Esophagus (tissue), 2 donors: ENCODE measurements at regions not wholly inside any gene's neighbourhood (a gene's known extent, or its start where the extent isn't known, plus 50 kb on each side); places are given as distances from the start of the nearest gene placed in this dataset.

Experiments used
- H3K27ac ChIP-seq, 2 donors: one replicate each; pipeline ENCODE4 v1.5.1; 2013; ENCODE audit warnings: low read depth in 2 of 2, mild to moderate bottlenecking in 2 of 2, inconsistent platforms in 1 of 2, low read length in 1 of 2, moderate library complexity in 1 of 2
- H3K27me3 ChIP-seq, 2 donors: one replicate each; pipeline ENCODE4 v1.6.1; 2013; ENCODE audit warnings: low read length in 2 of 2, control low read depth in 1 of 2, mild to moderate bottlenecking in 1 of 2; ENCODE audit not compliant: insufficient read depth in 2 of 2, control insufficient read depth in 1 of 2
- H3K36me3 ChIP-seq, 2 donors: one replicate each; pipeline ENCODE4 v1.6.1; 2013; ENCODE audit warnings: low read length in 1 of 2; ENCODE audit not compliant: control insufficient read depth in 2 of 2, insufficient read depth in 2 of 2
- H3K4me1 ChIP-seq, 2 donors: one replicate each; pipeline ENCODE4 v1.6.1; 2013; ENCODE audit warnings: low read length in 1 of 2; ENCODE audit not compliant: control insufficient read depth in 2 of 2, insufficient read depth in 2 of 2
- H3K4me3 ChIP-seq, 2 donors: one replicate each; pipeline ENCODE4 v1.5.1; 2013; ENCODE audit warnings: low read length in 2 of 2, mild to moderate bottlenecking in 2 of 2, low read depth in 1 of 2, moderate library complexity in 1 of 2
- H3K9me3 ChIP-seq, 2 donors: one replicate each; pipeline ENCODE4 v1.6.1; 2013; ENCODE audit warnings: mild to moderate bottlenecking in 2 of 2, low read depth in 1 of 2, low read length in 1 of 2, moderate library complexity in 1 of 2; ENCODE audit not compliant: control insufficient read depth in 2 of 2, insufficient read depth in 1 of 2
- WGBS, 2 donors: extraction: QIAGEN DNeasy Blood & Tissue Kit; methylation state at CpG; one replicate each; pipeline ENCODE4 v1.1.7; 2013; 5-methylcytosine and 5-hydroxymethylcytosine counted together
- donor health status: healthy with polysubstance abuse.
- donor health status: Bipolar disorder and iron deficiency.

DNA sequence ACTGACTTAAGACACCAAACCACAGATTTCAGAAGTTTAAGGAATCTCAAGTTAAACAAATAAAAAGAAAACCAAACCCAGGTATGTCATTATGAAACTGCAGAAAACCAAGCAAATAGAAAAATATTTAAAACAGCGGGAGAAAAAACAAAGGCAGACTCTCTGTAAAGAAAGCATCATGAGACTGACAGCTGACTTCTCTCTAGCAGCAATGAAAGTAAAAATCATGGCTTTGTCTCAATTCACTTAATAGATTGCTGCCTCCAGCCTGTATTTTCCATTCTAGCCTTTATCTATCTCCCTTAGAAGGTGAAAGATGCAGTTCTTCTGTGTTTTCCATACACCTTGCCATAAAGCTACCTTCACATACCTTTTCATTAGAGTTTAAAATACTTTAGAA is 131.1 kb upstream of the IPO5 start:
- 80 to 90% methylated on average over 1 of the region's 1 CpG for WGBS, 2 donors
- H3K4me3 ChIP-seq = no peak overlapping the region
- no peak overlapping the region for H3K27ac ChIP-seq
- no peaks in the 10 kb centered on the region for H3K9me3 ChIP-seq
- no peaks in the 10 kb centered on the region for H3K27me3 ChIP-seq
- no peaks in the 10 kb centered on the region for H3K4me1 ChIP-seq
- no peaks in the 10 kb centered on the region for H3K36me3 ChIP-seq

DNA sequence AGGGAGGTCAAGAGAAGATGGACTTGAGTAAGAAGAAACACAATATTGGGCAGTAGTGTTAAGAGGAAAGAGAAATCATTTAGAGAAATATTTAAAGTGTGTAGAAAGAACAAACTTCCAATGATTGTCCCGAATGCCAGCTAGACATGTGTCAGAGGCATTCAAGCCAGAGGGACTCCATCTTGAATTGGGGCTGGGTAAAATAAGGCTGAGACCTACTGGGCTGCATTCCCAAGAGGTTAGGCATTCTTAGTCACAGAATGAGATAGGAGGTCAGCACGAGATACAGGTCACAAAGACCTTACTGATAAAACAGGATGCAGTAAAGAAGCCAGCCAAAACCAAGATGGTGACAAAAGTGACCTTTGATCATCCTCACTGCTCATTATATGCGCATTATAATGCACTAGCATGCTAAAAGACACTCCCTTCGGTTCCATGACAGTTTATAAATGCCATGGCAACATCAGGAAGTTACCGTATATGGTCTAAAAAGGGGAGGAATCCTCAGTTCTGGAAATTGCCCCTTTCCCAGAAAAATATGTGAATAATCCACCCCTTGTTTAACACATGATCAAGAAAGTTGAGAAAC is 127.0 kb upstream of the IPO5 start:
- WGBS, 2 donors = 75 to 89% methylated on average over 5 of the region's 5 CpGs

DNA sequence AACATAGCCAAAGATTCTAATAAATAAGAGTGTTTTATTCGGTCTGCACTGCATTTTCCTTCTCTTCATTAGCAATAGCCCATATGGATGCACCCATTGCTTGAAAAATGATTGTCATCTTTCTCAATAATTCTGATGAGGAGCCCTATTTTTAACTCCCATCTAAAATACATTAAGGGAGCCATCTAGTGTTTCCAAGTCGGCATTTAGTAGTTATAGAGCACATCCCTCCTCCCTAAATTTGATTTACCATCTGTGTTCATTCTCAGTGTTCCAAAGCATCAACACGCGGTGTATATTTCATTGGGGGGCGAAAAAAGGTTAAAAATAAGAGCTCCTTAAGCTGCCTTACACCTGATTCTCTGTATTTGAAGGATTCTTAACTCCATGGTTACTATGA is 119.2 kb upstream of the IPO5 start:
- no peaks in the 10 kb centered on the region for H3K36me3 ChIP-seq
- H3K9me3 ChIP-seq = no peaks in the 10 kb centered on the region
- H3K4me3 ChIP-seq = no peak overlapping the region
- H3K27ac ChIP-seq = no peak overlapping the region
- WGBS, 2 donors = 72 to 73% methylated on average over 5 of the region's 5 CpGs
- no peaks in the 10 kb centered on the region for H3K4me1 ChIP-seq
- H3K27me3 ChIP-seq = no peaks in the 10 kb centered on the region

More for the DNA sequence above, 127.0 kb upstream of the IPO5 start:
- Histone ChIP-seq H3K4me1 (no peaks in the 10 kb centered on the region), H3K36me3 (no peaks in the 10 kb centered on the region), H3K27me3 (no peaks in the 10 kb centered on the region), H3K9me3 (no peaks in the 10 kb centered on the region), H3K4me3 (no peak overlapping the region), H3K27ac (no peak overlapping the region)

DNA sequence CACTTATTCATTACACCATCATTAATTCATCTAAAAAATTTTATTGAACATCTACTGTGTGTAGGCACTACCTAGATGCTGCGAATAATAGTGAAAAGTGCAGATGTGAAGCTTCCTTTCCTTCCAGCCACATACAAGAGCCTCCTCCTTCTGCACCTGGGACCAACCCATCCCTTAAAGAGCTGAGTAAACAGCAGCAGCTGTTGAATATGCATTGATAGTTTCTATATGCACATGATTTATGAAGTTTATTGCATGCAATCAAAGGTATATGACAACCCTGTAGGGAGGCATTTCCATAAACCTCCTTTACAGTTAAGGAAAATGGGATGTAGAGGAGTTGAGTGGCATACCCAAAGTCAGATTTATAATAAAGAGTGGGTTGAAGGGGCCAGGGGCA is 110.3 kb upstream of the IPO5 start:
- H3K27ac ChIP-seq = no peak overlapping the region
- H3K36me3 ChIP-seq = no peaks in the 10 kb centered on the region
- WGBS, 2 donors = 96 to 100% methylated on average over 1 of the region's 1 CpG
- H3K9me3 ChIP-seq = no peaks in the 10 kb centered on the region
- no peak overlapping the region for H3K4me3 ChIP-seq
- no peaks in the 10 kb centered on the region for H3K27me3 ChIP-seq
- H3K4me1 ChIP-seq = no peaks in the 10 kb centered on the region

DNA sequence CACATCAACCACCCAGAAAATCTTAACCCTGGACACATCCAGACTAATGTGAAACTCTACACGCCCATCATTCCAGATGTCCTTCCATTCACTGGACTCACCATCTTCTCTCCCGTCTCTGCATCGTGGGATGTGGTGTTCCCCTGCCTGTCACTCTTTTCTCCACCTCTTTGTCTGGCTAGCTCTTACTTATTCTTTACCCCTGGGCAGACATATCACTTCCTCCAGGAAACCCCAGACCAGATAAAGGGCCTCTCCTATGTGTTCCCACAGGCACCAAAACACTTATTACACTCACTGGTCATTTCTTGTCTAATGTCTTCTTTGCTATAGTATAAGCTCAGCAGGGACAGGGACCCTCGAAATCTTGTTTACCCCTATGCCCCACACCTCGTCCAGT is 109.3 kb upstream of the IPO5 start:
- H3K4me1 ChIP-seq = no peaks in the 10 kb centered on the region
- no peaks in the 10 kb centered on the region for H3K9me3 ChIP-seq
- no peaks in the 10 kb centered on the region for H3K36me3 ChIP-seq
- no peak overlapping the region for H3K27ac ChIP-seq
- H3K4me3 ChIP-seq = no peak overlapping the region
- WGBS, 2 donors = 71% methylated on average over 5 of the region's 5 CpGs
- H3K27me3 ChIP-seq = no peaks in the 10 kb centered on the region

DNA sequence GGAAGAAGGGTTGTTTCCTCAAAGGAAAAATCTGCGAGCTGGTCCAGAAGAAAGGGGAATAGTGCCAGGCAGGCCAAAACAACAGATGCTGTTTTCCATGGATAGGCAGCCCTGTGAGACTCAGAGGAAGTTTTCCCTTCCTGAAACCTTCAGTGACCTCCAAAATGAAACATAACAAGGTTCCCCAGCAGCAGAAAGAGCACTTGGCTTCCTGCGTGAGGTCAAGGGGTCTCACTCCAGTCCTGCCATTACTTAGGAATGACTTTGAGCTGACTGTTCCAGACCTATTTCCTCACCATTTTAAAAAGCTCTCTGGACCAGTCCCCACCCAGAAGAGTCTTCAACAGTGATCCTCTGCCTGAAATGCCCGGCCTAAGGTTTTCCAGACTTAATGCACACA is 104.6 kb upstream of the IPO5 start:
- Histone ChIP-seq H3K36me3 (no peaks in the 10 kb centered on the region), H3K27me3 (no peaks in the 10 kb centered on the region)
- WGBS, 2 donors = 71 to 74% methylated on average over 3 of the region's 3 CpGs

DNA sequence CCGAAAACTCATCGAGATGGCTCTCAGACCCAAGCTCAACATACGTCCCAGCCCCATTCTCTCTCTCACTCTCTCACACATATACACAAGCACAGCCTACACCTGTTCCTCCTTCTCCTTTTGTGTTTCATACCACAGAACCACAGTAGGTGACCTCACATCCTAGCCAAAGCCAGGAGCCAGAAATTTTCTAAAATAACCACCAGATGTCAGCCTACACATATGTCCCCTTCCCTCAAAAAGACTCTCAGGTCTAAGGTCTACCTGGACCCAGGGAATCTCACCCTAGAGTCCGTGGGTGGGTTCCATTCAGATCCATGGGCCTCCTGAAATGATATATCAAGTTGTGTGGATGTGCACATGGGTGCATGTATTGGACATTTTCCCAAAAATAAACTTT is 104.2 kb upstream of the IPO5 start:
- Histone ChIP-seq H3K27ac (no peak overlapping the region), H3K27me3 (no peaks in the 10 kb centered on the region), H3K4me1 (no peaks in the 10 kb centered on the region), H3K36me3 (no peaks in the 10 kb centered on the region), H3K4me3 (no peak overlapping the region), H3K9me3 (no peaks in the 10 kb centered on the region)
- WGBS, 2 donors = 61 to 66% methylated on average over 4 of the region's 4 CpGs

More for the DNA sequence above, 104.6 kb upstream of the IPO5 start:
- no peak overlapping the region for H3K27ac ChIP-seq
- H3K4me3 ChIP-seq = no peak overlapping the region
- no peaks in the 10 kb centered on the region for H3K9me3 ChIP-seq
- no peaks in the 10 kb centered on the region for H3K4me1 ChIP-seq

DNA sequence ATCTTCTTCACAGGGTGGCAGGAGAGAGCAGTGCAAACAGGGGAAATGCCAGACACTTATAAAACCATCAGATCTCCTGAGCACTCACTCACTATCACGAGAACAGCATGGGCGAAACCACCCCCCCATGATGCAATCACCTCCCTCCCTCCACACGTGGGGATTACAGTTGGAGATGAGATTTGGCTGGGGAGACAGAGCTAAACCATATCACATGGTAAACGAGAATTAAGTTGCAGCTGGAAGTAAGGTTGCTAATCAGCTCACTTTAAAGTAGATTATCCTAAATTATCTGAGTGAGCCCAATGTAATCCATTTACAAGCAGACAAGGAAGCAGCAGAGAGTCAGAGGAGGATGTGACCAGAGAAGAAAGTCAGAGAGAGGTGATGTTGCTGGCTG is 102.2 kb upstream of the IPO5 start:
- H3K27me3 ChIP-seq = no peaks in the 10 kb centered on the region
- no peak overlapping the region for H3K4me3 ChIP-seq
- 58 to 65% methylated on average over 4 of the region's 4 CpGs for WGBS, 2 donors
- H3K27ac ChIP-seq = no peak overlapping the region
- H3K9me3 ChIP-seq = no peaks in the 10 kb centered on the region
- no peaks in the 10 kb centered on the region for H3K4me1 ChIP-seq
- no peaks in the 10 kb centered on the region for H3K36me3 ChIP-seq

DNA sequence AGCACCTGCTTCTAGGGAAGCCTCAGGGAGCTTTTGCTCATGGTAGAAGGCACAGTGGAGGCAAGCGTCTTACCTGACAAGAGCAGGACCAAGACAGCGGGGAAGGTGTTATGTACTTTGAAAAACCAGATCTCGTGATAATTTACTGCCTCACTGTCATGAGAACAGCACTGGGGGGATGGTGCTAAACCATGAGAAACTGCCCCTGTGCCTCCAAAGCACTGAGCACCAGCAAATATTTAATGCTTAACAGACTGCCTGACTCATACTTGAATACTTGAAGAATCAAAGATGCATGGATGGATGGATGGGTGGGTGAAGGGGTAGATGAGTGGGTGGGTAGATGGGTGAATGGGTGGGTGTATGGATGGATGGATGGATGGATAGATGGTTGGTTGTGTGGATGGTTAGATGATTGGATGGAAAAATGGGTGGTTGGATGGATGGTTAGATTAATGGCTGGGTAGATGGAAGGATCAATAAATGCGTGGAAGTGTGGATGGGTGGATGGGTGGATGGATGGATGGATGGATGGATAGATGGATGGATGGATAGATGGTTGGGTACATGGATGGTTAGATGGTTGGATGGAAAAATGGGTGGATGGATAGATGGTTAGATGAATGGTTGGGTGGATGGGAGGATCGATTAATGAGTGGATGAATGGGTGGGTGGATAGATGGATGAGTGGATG is 101.1 kb upstream of the IPO5 start:
- H3K27me3 ChIP-seq = no peaks in the 10 kb centered on the region
- WGBS, 2 donors = 73 to 77% methylated on average over 5 of the region's 5 CpGs
- no peak overlapping the region for H3K4me3 ChIP-seq
- no peak overlapping the region for H3K27ac ChIP-seq
- H3K9me3 ChIP-seq = no peaks in the 10 kb centered on the region
- H3K36me3 ChIP-seq = no peaks in the 10 kb centered on the region
- no peaks in the 10 kb centered on the region for H3K4me1 ChIP-seq

DNA sequence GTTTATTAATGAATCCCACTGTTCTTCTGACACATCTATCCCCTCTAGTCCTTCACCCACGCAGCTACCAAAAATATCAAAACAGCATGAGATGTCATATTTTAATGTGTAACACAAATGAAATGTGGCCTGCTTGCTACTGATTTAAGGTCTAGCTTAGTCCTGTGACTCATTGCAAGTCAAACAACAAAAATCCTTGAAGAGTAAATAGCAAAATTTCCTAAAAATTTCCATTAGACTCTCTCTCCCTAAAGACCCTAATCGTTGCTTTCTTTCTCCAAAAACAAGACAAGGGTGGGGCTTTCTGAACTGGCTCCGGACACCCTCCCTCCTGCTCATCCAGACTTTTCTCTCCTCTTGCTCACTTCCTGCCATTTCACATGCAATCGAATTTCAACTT is 99.9 kb upstream of the IPO5 start:
- H3K9me3 ChIP-seq = no peaks in the 10 kb centered on the region
- no peaks in the 10 kb centered on the region for H3K36me3 ChIP-seq
- H3K27ac ChIP-seq = no peak overlapping the region
- H3K4me1 ChIP-seq = no peaks in the 10 kb centered on the region
- H3K27me3 ChIP-seq = no peaks in the 10 kb centered on the region
- 51 to 65% methylated on average over 4 of the region's 4 CpGs for WGBS, 2 donors
- H3K4me3 ChIP-seq = no peak overlapping the region
